NCI-H82 treated with DMSO at 0.1 percent for 48 hours (cell line): ENCODE measurements at regions not wholly inside any gene's neighbourhood (a gene's known extent, or its start where the extent isn't known, plus 50 kb on each side); places are given as distances from the start of the nearest gene placed in this dataset.
A peak's percentile ranks its signal among the peaks of the same experiment; 100 is the strongest.
"Not testable (repeated sequence)": the region's sequence is repeated elsewhere in the genome, so short reads cannot be mapped to it uniquely, and the experiment has no call there.

Experiments used
- DNase-seq: peaks from one replicate; lab custom pipeline; 2025; ENCODE audit not compliant: unreplicated experiment; lab: John Stamatoyannopoulos, UW

- DNase-seq: not testable (repeated sequence)
Observed at GRCh38 chr2:65963303-65963702, 471.6 kb upstream of the MEIS1 start.

GRCh38 chr2:65960953-65961352, 474.0 kb upstream of the MEIS1 start:
- no peak for DNase-seq

- peak; percentile 15 for DNase-seq
Observed at GRCh38 chr2:65957886-65958285, 477.0 kb upstream of the MEIS1 start.

GRCh38 chr2:65957454-65957853, 477.5 kb upstream of the MEIS1 start:
- no peak for DNase-seq

GRCh38 chr2:65955259-65955658, 479.7 kb upstream of the MEIS1 start:
- no peak for DNase-seq

GRCh38 chr2:65952966-65953761, 481.8 kb upstream of the MEIS1 start:
- DNase-seq: no peak

GRCh38 chr2:65944213-65944612, 490.7 kb upstream of the MEIS1 start:
- no peak for DNase-seq

- DNase-seq: no peak
Observed at GRCh38 chr2:65943099-65943786, 491.7 kb upstream of the MEIS1 start.

- no peak for DNase-seq
Observed at GRCh38 chr2:65940856-65941255, 494.1 kb upstream of the MEIS1 start.

GRCh38 chr2:65939687-65940086, 495.2 kb upstream of the MEIS1 start:
- DNase-seq: no peak

- no peak for DNase-seq
Observed at GRCh38 chr2:65937379-65938160, 497.4 kb upstream of the MEIS1 start.

- no peak for DNase-seq
Observed at GRCh38 chr2:65934992-65935629, 499.8 kb upstream of the MEIS1 start.

- DNase-seq: no peak
Observed at GRCh38 chr2:65932571-65932970, 500.2 kb upstream of the SPRED2 start.

GRCh38 chr2:65931056-65931455, 498.7 kb upstream of the SPRED2 start:
- DNase-seq: no peak

- DNase-seq: no peak
Observed at GRCh38 chr2:65930259-65930658, 497.9 kb upstream of the SPRED2 start.

- not testable (repeated sequence) for DNase-seq
Observed at GRCh38 chr2:65929664-65930063, 497.3 kb upstream of the SPRED2 start.

GRCh38 chr2:65922794-65923193, 490.4 kb upstream of the SPRED2 start:
- DNase-seq: no peak

GRCh38 chr2:65922030-65922429, 489.6 kb upstream of the SPRED2 start:
- no peak for DNase-seq

- no peak for DNase-seq
Observed at GRCh38 chr2:65921116-65921515, 488.7 kb upstream of the SPRED2 start.

- DNase-seq: no peak
Observed at GRCh38 chr2:65920659-65921058, 488.3 kb upstream of the SPRED2 start.

GRCh38 chr2:65919550-65920188, 487.3 kb upstream of the SPRED2 start:
- no peak for DNase-seq
